Dendritic cell treated with granulocyte-macrophage colony-stimulating factor and Interleukin-4, amounts not matched to agents 40 ng/mL and 50 ng/mL, for 4 days (primary cell): ENCODE measurements at regions not wholly inside any gene's neighbourhood (a gene's known extent, or its start where the extent isn't known, plus 50 kb on each side); places are given as distances from the start of the nearest gene placed in this dataset.

Experiments
- H3K27ac Mint-ChIP-seq: one replicate; pipeline ENCODE4 v1.8.0; 2022; ENCODE audit warnings: mild to moderate bottlenecking, mixed read lengths
- H3K27me3 Mint-ChIP-seq: one replicate; pipeline ENCODE4 v1.8.0; 2022; ENCODE audit warnings: mild to moderate bottlenecking, mixed read lengths
- H3K36me3 Mint-ChIP-seq: one replicate; pipeline ENCODE4 v1.8.0; 2022; ENCODE audit warnings: low read depth, mixed read lengths
- H3K4me1 Mint-ChIP-seq: one replicate; pipeline ENCODE4 v1.8.0; 2022; ENCODE audit warnings: low read depth, mixed read lengths
- H3K4me3 Mint-ChIP-seq: one replicate; pipeline ENCODE4 v1.8.0; 2022; ENCODE audit warnings: mild to moderate bottlenecking, moderate library complexity, mixed read lengths
- H3K9me3 Mint-ChIP-seq: one replicate; pipeline ENCODE4 v1.8.0; 2022; ENCODE audit warnings: mixed read lengths
- intact Hi-C: fragments of 100-400 bp; cut with micrococcal nuclease; formaldehyde crosslinking; loops from one replicate; pipeline ENCODE4 v1.15.0; 2022

DNA sequence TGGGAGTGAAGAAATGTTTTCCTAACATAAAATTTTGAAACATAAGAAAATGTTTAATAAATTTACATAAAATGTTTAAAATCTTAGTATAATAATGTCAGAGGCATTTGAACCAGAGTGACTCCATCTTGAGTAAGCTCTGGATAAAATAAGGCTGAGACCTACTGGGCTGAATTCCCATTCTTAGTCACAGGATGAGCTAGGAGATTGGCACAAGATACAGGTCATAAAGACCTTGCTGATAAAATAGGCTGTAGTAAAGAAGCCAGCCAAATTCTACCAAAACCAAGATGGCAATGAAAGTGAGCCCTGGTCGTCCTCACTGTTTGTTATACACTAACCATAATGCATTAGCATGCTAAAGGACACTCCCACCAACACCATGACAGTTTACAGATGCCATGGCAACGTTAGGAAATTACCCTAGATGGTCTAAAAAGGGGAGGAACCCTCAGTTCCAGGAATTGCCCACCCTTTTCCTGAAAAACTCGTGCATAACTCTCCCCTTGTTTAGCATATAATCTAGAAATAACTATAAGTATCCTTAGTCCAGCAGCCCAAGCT is 1184.0 kb downstream of the UQCRFS1 start:
- intact Hi-C loops: no loop called here
- H3K4me3 Mint-ChIP-seq: no peak overlapping the region
- H3K36me3 Mint-ChIP-seq: no peaks in the 10 kb centered on the region
- no peaks in the 10 kb centered on the region for H3K4me1 Mint-ChIP-seq
- no peaks in the 10 kb centered on the region for H3K27me3 Mint-ChIP-seq
- H3K9me3 Mint-ChIP-seq: peaks cover 50% of the 10 kb centered on the region
- no peak overlapping the region for H3K27ac Mint-ChIP-seq

- Mint-ChIP-seq H3K27ac (no peak overlapping the region), H3K36me3 (no peaks in the 10 kb centered on the region), H3K4me1 (no peaks in the 10 kb centered on the region), H3K4me3 (no peak overlapping the region), H3K9me3 (peaks cover 31% of the 10 kb centered on the region), H3K27me3 (no peaks in the 10 kb centered on the region)
- intact Hi-C loops: no loop called here
Measured at GRCh38 chr19:28027116-28027515, 1185.8 kb downstream of the UQCRFS1 start.

GRCh38 chr19:28026636-28027035 is 1186.3 kb downstream of the UQCRFS1 start:
- Mint-ChIP-seq H3K4me3 (no peak overlapping the region), H3K4me1 (no peaks in the 10 kb centered on the region), H3K27me3 (no peaks in the 10 kb centered on the region), H3K9me3 (peaks cover 26% of the 10 kb centered on the region), H3K27ac (no peak overlapping the region), H3K36me3 (no peaks in the 10 kb centered on the region)
- intact Hi-C loops: no loop called here

GRCh38 chr19:28024920-28025319 is 1188.0 kb downstream of the UQCRFS1 start:
- H3K4me1 Mint-ChIP-seq: no peaks in the 10 kb centered on the region
- no peaks in the 10 kb centered on the region for H3K36me3 Mint-ChIP-seq
- no peak overlapping the region for H3K4me3 Mint-ChIP-seq
- no peak overlapping the region for H3K27ac Mint-ChIP-seq
- H3K27me3 Mint-ChIP-seq: no peaks in the 10 kb centered on the region
- intact Hi-C loops: no loop called here
- H3K9me3 Mint-ChIP-seq: peaks cover 15% of the 10 kb centered on the region

DNA sequence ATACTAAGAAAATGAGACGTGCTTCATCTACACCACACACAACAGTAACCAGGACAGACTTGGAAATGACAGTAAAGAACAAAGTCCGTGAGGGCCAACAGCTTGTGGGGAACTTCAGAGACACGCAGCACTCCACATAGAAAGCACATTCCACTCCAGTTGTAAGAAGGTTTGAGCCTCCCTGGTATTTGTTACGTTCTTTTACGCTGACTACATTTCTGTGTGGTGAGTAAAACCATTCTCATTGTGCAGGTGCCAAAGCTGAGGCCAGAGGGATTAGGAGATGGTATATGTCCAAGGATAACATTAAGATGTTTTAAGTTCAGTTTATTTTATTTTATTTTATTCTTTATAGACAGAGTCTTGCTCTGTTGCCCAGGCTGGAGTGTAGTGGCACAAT is 1189.9 kb downstream of the UQCRFS1 start:
- H3K9me3 Mint-ChIP-seq: peaks cover 9% of the 10 kb centered on the region
- no peaks in the 10 kb centered on the region for H3K4me1 Mint-ChIP-seq
- H3K4me3 Mint-ChIP-seq: no peak overlapping the region
- no peaks in the 10 kb centered on the region for H3K27me3 Mint-ChIP-seq
- no peaks in the 10 kb centered on the region for H3K36me3 Mint-ChIP-seq
- intact Hi-C loops: no loop called here
- H3K27ac Mint-ChIP-seq: no peak overlapping the region

DNA sequence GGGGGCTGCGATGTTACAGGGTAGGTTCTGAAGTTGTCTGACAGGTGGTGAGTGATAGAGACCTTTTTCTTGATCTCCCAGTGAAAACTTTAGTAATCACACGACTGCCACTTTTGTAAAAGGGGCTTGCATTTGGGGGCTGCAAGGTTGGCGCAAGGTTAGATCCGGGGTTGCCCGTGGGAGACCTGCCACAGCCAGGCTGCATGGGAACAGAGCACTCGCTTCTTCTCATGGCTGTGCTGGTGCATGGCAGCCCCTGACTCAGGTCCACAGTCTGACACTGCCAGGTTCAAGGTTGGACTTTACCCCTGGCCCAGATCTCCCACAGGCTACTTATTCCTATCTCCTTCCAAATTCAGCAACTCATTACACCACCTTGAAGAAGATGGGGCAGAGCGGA is 1190.4 kb downstream of the UQCRFS1 start:
- H3K4me3 Mint-ChIP-seq: no peak overlapping the region
- no peaks in the 10 kb centered on the region for H3K36me3 Mint-ChIP-seq
- H3K27me3 Mint-ChIP-seq: no peaks in the 10 kb centered on the region
- peaks cover 13% of the 10 kb centered on the region for H3K9me3 Mint-ChIP-seq
- H3K4me1 Mint-ChIP-seq: no peaks in the 10 kb centered on the region
- intact Hi-C loops: no loop called here
- H3K27ac Mint-ChIP-seq: no peak overlapping the region

GRCh38 chr19:28021259-28022185 is 1191.4 kb downstream of the UQCRFS1 start:
- intact Hi-C loops: no loop called here

GRCh38 chr19:28020619-28021258 is 1192.2 kb downstream of the UQCRFS1 start:
- H3K4me1 Mint-ChIP-seq: no peaks in the 10 kb centered on the region
- no peaks in the 10 kb centered on the region for H3K36me3 Mint-ChIP-seq
- H3K9me3 Mint-ChIP-seq: peaks cover 8% of the 10 kb centered on the region
- H3K27ac Mint-ChIP-seq: no peak overlapping the region
- H3K4me3 Mint-ChIP-seq: no peak overlapping the region
- H3K27me3 Mint-ChIP-seq: no peaks in the 10 kb centered on the region
- intact Hi-C loops: no loop called here

More at GRCh38 chr19:28021259-28022185, 1191.4 kb downstream of the UQCRFS1 start:
- Mint-ChIP-seq H3K4me3 (no peak overlapping the region), H3K27ac (no peak overlapping the region), H3K9me3 (peaks cover 16% of the 10 kb centered on the region), H3K4me1 (no peaks in the 10 kb centered on the region), H3K27me3 (no peaks in the 10 kb centered on the region), H3K36me3 (no peaks in the 10 kb centered on the region)

DNA sequence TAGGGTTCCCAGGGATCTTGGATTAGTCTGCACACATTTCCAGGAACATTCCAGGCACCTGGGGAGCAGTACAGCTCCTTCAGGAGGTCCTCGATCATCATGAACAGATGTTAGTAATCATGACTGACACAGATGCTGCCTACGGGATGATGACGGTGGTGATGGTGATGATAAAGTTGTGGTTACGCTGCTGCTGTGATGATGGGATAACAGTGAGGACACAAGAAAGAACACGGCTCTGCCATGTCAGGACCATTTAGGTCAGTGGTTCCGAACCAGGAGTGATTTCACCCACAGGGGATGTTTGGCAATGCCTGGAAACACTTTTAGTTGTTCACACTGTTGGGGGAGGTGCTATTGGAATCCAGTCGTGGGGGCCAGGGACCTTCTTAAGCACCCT is 1193.0 kb downstream of the UQCRFS1 start:
- H3K27ac Mint-ChIP-seq: no peak overlapping the region
- intact Hi-C loops: no loop called here
- no peaks in the 10 kb centered on the region for H3K27me3 Mint-ChIP-seq

DNA sequence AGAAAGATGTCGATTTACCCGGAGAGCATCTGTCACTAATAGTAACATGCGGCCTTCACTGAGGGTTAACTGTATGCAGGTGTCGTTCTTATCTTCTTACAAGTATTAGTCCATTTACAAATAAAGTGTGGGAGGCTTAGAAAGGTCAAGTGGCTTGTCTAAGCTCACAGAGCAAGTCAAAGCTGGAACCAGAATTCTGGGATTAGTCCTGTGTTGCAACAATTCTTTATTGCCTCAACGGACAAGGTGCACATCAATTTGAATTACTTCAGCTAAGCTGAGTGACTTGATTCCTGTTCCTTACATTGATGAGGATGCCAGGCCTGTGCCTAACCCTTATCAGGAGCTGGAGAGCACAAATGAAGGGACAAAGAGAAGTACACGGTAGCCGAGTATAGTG is 1193.6 kb downstream of the UQCRFS1 start:
- H3K4me1 Mint-ChIP-seq: no peaks in the 10 kb centered on the region
- H3K9me3 Mint-ChIP-seq: peaks cover 8% of the 10 kb centered on the region
- no peaks in the 10 kb centered on the region for H3K27me3 Mint-ChIP-seq
- intact Hi-C loops: no loop called here
- no peaks in the 10 kb centered on the region for H3K36me3 Mint-ChIP-seq
- H3K27ac Mint-ChIP-seq: no peak overlapping the region
- no peak overlapping the region for H3K4me3 Mint-ChIP-seq

More for the DNA sequence above, 1193.0 kb downstream of the UQCRFS1 start:
- peaks cover 8% of the 10 kb centered on the region for H3K9me3 Mint-ChIP-seq
- H3K4me1 Mint-ChIP-seq: no peaks in the 10 kb centered on the region
- no peaks in the 10 kb centered on the region for H3K36me3 Mint-ChIP-seq
- no peak overlapping the region for H3K4me3 Mint-ChIP-seq

DNA sequence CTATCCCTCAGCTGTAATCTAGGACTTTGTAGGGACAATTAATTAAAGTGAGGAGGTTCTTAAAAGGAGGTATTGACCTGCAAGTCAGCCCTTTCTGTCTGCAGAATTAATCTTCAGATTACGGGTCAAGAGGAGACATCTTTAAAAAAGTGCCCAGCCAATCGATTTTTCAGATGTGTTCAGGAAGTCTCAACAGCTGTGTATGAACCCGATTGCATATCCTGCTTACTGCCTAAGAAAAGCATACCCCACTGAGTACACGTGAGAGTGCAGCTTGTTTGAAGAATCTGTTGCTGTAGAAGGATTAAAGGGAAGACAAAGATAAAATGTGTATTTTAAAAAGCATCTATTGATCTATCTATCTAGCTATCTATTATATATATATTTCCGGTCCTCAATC is 1194.5 kb downstream of the UQCRFS1 start:
- no peaks in the 10 kb centered on the region for H3K4me1 Mint-ChIP-seq
- H3K27ac Mint-ChIP-seq: no peak overlapping the region
- H3K9me3 Mint-ChIP-seq: peaks cover 12% of the 10 kb centered on the region
- H3K27me3 Mint-ChIP-seq: no peaks in the 10 kb centered on the region
- H3K4me3 Mint-ChIP-seq: no peak overlapping the region
- no peaks in the 10 kb centered on the region for H3K36me3 Mint-ChIP-seq
- intact Hi-C loops: no loop called here

DNA sequence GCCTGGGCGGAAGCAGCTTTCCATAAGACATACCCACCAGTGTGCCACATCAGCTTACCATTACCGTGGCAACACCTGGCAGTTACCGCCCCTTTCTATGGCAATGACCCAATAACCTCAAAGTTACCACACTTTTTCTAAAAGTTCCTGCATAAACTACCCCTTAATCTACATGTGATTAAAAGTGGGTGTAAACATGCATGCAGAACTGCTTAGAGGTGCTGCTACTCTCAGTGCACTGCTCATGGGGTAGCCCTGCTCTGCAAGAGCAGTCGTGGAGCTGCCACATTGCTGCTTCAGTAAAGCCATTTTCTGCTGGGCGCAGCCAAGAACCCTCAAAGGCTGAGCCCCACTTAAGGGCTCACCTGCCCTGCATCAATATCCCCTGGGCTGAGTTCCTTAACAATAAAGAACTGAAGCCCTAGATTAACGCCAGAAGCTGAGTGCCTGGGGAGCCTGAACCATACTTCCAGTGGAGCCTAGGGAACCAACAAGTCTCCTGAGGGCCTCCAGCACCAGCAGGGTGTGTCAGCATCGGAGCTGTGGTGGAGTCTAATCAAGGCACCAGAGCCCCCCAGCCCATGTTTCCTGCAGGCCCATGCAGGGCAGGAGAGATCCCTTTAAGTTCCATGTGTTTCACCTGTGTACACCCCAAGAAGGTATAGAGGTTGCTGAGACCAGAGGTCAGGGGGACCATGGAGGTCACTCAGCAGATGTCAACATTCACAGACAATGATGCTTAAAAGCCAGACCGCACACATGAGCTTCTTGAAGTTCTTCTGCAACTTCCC is 1198.1 kb downstream of the UQCRFS1 start:
- Mint-ChIP-seq H3K36me3 (no peaks in the 10 kb centered on the region), H3K4me1 (no peaks in the 10 kb centered on the region), H3K9me3 (peaks cover 32% of the 10 kb centered on the region), H3K27me3 (no peaks in the 10 kb centered on the region), H3K27ac (no peak overlapping the region), H3K4me3 (no peak overlapping the region)
- intact Hi-C loops: no loop called here

- H3K27me3 Mint-ChIP-seq: no peaks in the 10 kb centered on the region
- intact Hi-C loops: no loop called here
- peaks cover 44% of the 10 kb centered on the region for H3K9me3 Mint-ChIP-seq
- no peaks in the 10 kb centered on the region for H3K36me3 Mint-ChIP-seq
- no peak overlapping the region for H3K27ac Mint-ChIP-seq
- no peaks in the 10 kb centered on the region for H3K4me1 Mint-ChIP-seq
- H3K4me3 Mint-ChIP-seq: no peak overlapping the region
Measured at GRCh38 chr19:28012361-28012760, 1200.6 kb downstream of the UQCRFS1 start.

- peaks cover 46% of the 10 kb centered on the region for H3K9me3 Mint-ChIP-seq
- H3K27me3 Mint-ChIP-seq: no peaks in the 10 kb centered on the region
- no peaks in the 10 kb centered on the region for H3K36me3 Mint-ChIP-seq
- no peak overlapping the region for H3K27ac Mint-ChIP-seq
- intact Hi-C loops: no loop called here
- H3K4me1 Mint-ChIP-seq: no peaks in the 10 kb centered on the region
- no peak overlapping the region for H3K4me3 Mint-ChIP-seq
Measured at GRCh38 chr19:28010656-28011055, 1202.3 kb downstream of the UQCRFS1 start.
